Femur (tissue), 1 donor: ENCODE measurements at regions not wholly inside any gene's neighbourhood (a gene's known extent, or its start where the extent isn't known, plus 50 kb on each side); places are given as distances from the start of the nearest gene placed in this dataset.
"Not testable (repeated sequence)": the region's sequence is repeated elsewhere in the genome, so short reads cannot be mapped to it uniquely, and the experiment has no call there.

Experiments used
- DNase-seq: peaks from one replicate; pipeline ENCODE4 v3.0.0-alpha.2; 2017

GRCh38 chr5:40346901-40347300 is 332.8 kb upstream of the PTGER4 start:
- DNase-seq = no peak

GRCh38 chr5:40338434-40338833 is 341.3 kb upstream of the PTGER4 start:
- DNase-seq = not testable (repeated sequence)

GRCh38 chr5:40334242-40334635 is 345.5 kb upstream of the PTGER4 start:
- DNase-seq = no peak

DNA sequence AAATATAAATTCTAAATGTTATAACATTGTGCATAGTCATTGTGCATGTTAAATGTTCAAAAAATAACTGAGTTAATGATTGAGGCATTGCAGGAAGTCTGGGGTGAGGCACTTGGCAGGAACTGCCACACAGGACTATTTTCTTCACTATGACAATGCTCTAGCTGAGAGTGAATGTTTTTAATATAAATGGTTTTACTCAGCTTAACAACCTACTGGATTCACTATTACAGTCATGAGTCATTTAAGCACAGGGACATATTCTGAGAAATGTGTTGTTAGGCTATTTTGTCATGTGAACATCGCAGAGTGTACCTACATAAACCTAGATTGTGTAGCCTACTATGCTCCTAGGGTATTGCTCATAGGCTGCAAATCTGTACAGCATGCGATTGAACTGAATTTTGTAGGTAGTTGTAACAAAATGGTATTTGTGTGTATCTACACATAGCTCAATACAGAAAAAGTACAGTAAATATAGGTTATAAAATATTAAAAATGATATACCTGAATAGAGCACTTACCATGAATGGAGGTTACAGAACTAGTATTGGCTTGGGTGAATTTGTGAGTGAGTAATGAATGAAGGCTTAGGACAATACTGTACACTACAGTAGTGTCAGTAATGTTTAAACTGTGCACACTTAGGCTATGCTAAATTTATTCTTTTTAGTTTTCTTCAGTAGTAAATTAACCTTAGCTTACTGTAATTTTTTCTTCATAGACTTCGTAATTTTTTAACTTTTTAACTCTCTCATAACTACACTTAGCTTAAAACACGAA is 346.1 kb upstream of the PTGER4 start:
- no peak for DNase-seq

- no peak for DNase-seq
Measured at GRCh38 chr5:40332970-40333369, 346.7 kb upstream of the PTGER4 start.

DNA sequence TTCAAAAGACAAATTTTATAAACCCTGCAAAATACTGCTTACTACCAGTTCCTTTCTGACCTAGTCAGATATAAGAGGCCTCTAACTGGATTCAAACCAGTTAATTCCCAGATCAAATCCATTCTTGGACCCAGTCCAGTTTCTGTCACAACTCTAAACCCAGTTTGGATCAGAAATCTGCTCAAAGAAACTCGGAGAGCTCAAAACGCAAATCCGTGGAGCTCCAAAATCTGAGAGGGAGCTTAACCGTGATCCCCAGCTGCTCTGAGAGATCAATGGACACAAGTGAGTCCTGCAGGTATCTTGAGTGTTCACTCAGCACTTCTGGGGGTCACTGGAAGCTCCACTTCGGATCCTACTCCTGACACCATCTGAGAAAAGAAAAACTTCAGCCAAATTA is 348.1 kb upstream of the PTGER4 start:
- no peak for DNase-seq

- DNase-seq = no peak
Measured at GRCh38 chr5:40321514-40321913, 358.2 kb upstream of the PTGER4 start.

DNA sequence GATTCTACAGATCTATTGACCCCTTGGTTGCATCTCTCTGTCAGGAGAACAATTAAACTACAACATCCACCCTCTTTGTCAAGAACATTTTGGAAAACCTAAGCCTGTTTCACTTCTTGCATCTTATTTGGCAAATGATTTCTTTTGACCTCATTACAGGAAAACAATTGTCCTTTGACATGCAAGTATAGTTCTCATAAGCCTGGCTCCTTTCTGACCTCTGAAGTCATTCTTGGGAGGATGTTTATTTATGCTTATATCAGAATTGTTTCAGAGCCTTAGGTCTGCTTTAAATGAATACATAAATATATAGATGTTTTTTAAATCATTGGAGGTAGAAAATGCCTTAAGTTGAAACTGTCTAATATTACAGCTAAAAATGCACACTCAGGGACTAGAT is 361.3 kb upstream of the PTGER4 start:
- no peak for DNase-seq

GRCh38 chr5:40317023-40317422 is 362.7 kb upstream of the PTGER4 start:
- no peak for DNase-seq

DNA sequence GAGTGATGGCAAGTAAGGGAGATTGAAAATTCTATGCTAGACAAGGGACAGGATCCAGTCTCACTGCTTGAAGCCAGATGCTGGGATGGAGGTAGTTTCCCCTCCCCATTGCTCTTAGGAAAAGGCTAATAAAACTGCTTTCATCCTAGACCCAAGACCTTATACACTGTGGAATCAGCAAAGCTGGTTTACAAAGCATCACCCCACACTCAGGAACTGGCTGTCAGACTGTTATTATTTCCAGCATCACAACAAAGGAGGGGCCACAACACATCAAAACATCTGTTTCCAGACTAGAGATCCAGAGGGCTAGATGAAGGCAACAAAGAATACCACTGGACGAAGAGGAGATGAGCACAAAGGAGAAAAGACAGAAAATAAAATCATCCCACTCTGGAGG is 364.6 kb upstream of the PTGER4 start:
- DNase-seq = no peak

DNA sequence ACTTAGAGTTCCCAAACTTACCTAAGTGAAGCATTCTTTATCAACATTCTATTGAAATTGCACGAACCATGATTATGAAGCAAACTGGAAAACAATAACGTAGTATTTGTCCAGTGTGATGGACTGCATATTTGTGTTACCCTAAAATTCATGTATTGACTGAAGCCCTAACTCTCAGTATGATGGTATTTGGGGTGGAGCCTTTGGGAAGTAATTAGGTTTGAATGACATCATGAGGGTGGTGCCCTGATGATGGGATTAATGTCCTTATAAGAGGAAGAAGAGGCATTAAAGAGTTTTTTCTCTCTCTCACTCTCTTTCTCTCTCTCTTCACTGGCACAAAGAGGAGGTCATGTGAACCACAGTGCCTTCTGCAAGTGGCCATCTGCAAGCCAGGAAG is 365.4 kb upstream of the PTGER4 start:
- no peak for DNase-seq

DNA sequence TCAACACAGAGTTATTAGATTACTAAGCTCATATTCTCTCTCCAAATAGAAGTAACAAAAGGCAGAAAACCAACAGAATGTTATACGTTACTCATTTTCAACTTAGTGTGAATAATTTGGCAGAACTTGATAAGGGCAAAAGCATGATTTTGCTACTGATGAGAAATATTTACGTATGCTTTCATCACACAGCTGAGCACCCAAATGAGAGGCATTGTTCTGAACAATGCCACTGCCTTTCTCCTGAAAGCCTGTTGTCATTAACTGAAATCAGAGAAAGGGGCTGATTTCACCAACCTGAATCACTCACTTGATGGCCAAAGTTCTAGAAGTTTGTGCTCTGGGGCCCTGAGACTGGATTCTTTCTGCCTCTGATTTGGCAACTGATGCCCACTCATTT is 367.5 kb upstream of the PTGER4 start:
- DNase-seq = no peak

- no peak for DNase-seq
Measured at GRCh38 chr5:40309851-40310250, 369.9 kb upstream of the PTGER4 start.

DNA sequence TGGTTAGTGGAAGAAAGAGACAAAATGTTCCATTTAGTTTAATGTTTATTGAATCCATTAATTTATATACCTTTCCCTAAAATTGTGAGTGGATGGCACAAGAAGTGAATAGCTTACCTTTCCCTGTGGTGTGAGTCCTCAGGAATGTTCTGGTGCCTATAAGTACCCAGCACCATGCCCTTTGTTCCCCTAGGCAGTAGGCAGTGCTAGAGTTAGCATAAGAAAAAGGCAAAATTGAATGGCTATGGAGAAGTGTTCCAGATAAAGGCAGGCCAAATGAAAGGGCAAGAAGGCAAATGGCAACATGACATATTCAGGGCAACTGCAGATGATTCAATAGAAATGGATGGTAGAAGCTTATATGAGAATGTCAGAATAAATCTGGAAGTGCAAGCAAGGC is 370.8 kb upstream of the PTGER4 start:
- no peak for DNase-seq

DNA sequence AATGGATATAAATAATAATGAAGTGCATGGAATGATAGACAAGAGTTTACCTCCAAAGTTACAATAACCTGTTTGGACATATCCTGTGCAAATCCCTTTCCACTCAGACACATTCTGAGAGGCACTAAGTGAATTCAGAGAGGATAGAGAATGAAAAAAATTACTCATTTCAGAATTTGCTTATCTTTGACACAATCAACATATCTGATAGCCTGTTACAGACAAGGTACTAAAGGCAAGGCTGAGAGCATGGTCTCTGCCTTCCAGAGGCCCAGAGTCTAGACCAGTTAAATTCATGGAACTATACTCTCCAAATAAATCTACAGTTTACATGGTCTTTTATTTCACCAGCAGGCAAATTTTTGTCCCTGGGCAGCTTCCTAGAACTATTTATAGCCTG is 371.8 kb upstream of the PTGER4 start:
- DNase-seq = no peak

GRCh38 chr5:40306869-40307487 is 372.7 kb upstream of the PTGER4 start:
- DNase-seq = no peak

DNA sequence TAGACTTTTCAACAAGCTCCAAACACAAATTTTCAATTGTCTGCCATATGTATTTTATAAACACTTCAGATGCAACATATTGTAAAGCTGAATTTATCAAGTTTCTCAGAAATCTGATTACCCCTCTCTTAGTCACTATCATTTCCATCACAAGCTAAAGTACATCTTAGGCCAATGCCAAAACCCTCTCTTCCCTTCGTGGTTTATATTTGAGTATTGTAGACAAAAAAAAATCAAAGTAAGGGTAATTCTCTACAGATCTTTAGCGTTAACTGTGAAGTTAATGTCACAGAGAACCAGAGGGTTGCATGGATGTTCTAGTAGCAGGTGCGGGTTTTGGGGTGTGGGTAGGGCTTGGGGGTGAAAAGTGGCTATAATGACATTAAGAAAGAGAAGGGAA is 387.7 kb upstream of the PTGER4 start:
- no peak for DNase-seq

DNA sequence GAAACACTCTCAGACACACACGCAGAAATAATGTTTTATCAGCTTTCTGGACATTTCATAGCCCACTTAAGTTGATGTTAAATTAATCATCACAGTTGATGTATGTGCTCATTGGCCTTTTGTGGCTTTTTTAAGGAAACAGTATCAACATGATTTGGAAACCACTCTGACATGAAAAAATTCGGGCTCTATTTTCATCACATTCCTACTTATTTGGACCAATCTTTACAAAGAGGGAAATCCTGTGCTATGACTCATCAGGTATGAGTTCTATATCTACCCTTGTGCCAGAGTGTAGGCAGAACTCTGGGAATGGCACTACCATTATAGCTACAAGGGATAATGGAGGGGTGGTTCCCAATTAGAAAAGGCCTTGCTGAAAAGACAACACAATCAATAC is 388.4 kb upstream of the PTGER4 start:
- DNase-seq = no peak

DNA sequence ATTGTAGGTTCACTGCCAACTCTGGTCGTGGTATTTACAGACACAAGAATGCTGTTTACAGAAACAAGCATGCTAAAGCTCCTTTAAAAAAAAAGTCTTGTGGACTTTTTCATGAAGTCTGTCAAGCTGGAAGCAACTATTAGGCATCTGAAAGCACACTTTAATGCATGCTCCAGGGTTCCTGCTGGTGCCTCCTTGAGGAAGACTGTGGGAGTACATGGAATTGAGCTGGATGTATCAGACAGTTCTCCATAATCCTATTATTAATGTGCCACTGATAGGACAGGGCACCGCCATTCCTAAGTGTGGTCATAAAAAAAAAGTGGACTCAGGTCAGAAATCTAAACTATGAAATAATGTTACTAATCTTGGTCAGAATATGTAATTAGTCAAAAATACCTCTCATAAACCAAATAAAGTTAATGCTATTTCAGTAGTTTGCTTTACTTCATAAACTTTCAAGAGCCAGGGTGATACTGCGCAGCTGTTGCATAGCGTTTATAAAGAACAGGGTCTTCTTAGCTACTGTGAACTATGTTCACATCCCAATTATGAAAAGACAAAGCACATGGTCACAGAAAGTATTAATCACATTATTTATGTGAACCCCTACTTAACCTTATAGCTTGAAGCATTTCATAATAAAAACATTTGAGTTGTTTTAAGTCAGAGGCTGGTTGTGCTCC is 390.8 kb upstream of the PTGER4 start:
- DNase-seq = no peak

DNA sequence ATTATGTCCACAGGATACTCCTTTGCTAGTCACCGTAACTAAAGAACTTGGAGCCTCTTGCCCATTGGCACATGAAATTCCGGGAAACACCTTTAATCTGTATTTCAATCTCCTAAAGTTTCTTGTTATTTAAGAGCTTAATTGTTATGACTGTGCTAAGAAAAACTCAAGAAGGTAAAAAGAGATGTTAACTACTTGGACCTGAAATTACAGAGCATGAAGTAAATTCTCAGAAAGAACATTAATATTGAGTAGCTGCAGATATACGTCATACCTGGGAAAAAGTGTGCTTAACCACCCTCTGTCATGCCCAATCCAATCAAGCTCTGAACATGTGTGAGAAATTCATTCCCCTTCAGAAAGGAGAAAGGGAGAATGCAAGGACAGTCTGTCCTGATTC is 394.9 kb upstream of the PTGER4 start:
- DNase-seq = no peak

DNA sequence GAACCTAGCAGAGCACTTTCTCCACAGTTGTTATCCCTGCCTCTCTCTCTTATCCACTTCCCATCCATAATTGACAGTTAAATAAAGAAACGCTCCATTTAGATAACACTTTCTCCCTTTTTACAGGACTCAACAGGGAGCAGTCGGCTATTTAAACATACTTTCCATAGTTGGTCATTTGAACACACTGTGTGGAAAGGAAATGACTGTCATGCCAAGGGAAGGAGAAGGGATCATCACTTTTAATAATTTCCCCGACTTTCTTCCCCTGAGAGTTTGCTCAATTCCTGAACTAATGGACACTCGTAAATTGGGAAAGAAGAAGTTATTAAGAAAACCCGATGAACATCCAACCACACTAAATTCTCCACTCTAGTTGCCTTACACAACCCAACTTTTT is 400.8 kb upstream of the PTGER4 start:
- no peak for DNase-seq

- no peak for DNase-seq
Measured at GRCh38 chr5:40277161-40277906, 402.4 kb upstream of the PTGER4 start.

GRCh38 chr5:40276426-40277102 is 403.2 kb upstream of the PTGER4 start:
- no peak for DNase-seq
